DOHH2 (cell line): ENCODE measurements at regions not wholly inside any gene's neighbourhood (a gene's known extent, or its start where the extent isn't known, plus 50 kb on each side); places are given as distances from the start of the nearest gene placed in this dataset.

ENCODE experiments used
- EZH2phosphoT487 ChIP-seq: fragments of 200-600 bp; sonication (generic); IDR thresholded peaks from 2 replicates; pipeline ENCODE4 v1.6.1; 2017; ENCODE audit warnings: borderline replicate concordance, mild to moderate bottlenecking, antibody characterized with exemption, low read length, moderate library complexity, mixed read lengths
- TF ChIP-seq, protein P1 (sequence below): fragments of 200-600 bp; sonication (generic); IDR thresholded peaks from one replicate; pipeline ENCODE4 v1.5.1; 2014; ENCODE audit warnings: antibody characterized with exemption, mild to moderate bottlenecking, low read depth, low read length; ENCODE audit not compliant: poor library complexity, severe bottlenecking

DNA sequence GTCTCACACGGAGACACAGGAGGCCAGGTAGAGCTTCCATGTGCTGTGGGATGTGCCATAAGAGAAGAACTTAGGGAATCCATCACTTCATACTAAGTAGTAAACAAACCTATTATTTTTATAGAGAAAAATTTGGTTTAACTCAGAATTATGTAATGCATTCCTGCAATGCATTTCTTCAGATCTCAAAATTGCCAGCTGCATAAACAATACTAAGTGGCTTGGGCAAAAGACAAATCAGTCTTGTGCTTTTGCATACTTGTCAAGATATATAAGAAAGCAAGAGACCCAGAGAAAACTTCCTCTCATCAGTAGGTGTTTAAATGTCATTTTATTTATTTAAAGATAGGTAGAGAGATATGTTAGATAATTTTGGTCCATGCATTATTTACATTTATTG lies 382.1 kb upstream of the CTSO start:
- TF ChIP-seq, protein P1, sequence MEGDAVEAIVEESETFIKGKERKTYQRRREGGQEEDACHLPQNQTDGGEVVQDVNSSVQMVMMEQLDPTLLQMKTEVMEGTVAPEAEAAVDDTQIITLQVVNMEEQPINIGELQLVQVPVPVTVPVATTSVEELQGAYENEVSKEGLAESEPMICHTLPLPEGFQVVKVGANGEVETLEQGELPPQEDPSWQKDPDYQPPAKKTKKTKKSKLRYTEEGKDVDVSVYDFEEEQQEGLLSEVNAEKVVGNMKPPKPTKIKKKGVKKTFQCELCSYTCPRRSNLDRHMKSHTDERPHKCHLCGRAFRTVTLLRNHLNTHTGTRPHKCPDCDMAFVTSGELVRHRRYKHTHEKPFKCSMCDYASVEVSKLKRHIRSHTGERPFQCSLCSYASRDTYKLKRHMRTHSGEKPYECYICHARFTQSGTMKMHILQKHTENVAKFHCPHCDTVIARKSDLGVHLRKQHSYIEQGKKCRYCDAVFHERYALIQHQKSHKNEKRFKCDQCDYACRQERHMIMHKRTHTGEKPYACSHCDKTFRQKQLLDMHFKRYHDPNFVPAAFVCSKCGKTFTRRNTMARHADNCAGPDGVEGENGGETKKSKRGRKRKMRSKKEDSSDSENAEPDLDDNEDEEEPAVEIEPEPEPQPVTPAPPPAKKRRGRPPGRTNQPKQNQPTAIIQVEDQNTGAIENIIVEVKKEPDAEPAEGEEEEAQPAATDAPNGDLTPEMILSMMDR = no peak
- TF ChIP-seq EZH2phosphoT487 = no peak
